CD4-positive, alpha-beta T cell treated with Interleukin-4 for 1 hour (primary cell): ENCODE measurements at regions not wholly inside any gene's neighbourhood (a gene's known extent, or its start where the extent isn't known, plus 50 kb on each side); places are given as distances from the start of the nearest gene placed in this dataset.
A peak's percentile ranks its signal among the peaks of the same experiment; 100 is the strongest.
"Not testable (repeated sequence)": the region's sequence is repeated elsewhere in the genome, so short reads cannot be mapped to it uniquely, and the experiment has no call there.

ENCODE experiments used
- DNase-seq, 2 donors: peaks; one replicate each; pipeline ENCODE4 v3.0.0-alpha.2; 2020 to 2022

DNA sequence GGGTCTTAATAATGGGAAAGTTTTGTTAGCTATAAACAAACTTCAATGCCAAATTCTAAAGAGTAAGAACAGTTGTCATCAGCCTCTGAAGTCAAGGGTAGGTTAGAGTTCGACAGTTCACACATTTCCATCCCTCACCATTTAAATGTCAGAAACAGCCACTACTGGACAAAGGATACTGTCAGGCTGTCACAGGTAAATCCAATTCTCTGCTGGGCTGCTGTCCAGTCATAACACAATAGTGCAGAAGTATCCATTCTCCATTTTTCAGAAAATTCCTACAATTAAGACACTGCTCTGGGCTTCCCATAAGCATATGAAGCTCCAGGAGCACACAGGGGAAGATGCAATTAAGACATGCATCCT lies 221.4 kb downstream of the RPS29 start:
- DNase-seq = no peak

DNA sequence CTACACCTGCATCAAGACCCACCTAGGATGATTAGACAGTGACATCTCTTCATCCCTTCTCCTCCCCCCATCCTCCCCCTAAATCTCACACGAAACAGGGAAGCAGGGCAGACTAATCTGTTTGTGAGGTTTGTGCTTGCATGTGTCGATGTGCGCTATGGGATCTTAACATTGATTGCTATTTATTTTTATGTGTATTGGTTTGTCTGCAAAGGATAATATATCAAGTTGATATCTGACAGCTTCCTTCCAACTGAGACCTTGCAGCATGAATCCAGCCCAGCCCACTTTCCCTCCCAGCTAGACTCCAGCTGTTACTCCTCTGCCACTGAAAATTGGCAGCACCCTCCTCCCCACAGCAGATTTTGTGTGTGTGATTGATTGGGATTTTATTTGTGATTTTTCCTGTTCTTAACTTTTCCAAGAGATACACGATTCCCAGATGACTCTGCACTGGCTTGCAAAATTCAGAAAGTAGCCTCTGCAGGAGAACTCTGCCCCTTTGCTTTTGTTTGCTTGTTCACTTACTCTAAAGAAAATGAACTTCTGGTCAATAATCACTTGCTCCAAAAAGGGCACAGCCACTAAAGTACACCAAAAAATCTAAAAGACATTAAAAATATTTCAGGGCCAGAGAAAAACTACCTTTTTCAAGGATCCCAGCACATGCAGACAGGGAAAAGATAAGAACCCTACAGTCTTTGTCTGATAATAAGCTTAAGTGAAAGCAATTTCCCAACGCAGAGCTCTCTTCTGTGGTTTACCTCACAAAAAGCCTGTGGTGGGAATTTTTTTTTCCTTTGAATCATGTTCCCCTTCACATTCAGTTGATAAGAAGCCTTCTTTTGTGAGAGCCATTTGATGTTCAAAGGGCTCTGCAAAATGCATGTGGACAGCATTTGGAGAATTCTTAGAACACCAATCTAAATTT lies 222.1 kb downstream of the RPS29 start:
- no peak for DNase-seq

DNA sequence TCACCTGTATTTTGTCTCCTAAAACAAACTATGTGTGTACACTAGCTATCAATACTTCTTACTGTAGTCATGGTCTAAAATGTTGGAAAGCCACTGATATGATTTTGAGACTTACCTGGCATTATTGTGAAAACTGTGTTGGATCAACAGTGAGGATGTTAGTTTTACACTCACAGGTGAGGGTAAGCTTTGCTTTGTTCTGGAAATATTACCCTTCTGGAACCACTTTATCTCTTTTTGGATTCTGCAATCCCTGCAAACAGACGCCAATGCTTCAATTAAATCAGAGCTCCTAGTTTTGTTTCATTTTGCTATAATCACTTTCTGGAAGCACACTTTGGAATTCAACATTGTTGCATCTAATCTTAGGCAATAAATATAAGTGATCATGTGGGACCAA lies 223.3 kb downstream of the RPS29 start:
- no peak for DNase-seq

DNA sequence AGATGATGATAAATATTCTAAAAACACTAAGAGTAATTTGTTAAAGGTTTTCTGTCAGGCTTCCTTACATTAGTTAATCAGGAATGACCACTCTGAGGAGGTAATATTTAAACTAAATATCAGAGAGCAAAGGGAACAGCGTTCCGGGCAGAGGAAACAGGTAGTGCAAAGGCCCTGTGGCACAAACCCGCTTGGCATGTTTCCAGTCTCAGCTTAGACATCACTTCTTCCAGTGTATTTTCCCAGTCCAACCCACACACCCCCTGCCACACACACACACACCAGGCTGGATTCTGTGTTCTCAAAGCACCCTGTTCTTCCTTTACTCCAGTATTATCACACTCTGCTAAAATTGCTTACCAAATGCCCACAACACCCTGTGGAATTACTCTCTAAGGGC lies 247.1 kb downstream of the RPS29 start:
- no peak for DNase-seq

DNA sequence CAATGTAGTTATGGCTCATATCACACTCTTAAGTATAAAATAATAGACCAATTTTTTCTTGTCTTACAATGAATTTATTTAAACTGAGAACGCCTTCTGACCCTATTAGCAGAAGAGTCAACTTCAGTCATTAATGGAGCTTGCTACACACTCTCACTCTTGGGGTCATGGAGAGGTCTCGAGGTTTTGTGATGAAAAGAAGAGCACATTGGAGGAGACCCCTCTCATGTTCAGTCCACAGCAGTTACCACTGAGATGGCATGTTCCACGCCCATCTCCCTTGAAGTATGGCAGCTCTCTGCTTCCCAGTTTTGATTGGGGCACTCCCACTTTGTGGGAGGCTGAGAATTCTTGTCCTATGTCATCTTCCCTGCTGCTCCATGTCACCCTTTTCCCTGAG lies 266.4 kb downstream of the RPS29 start:
- no peak for DNase-seq

DNA sequence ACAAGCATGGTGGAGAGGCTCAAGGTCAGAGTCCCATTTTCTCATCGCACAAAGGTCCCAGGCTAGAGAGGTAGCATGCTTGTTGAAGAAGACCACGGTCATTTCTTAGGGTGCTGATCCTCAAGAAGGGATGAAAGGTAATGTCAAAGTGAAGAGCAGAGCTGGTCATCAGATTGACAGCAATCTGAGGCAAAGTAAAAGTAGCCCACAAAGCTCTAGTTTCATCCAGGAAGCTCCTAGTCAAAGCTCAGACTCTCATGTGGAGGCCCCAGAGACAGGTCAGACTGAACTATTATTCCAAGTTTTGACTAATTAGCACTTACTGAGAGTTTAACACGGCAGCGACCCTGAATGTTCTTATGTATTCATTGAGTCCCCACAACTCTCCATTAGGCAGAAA lies 270.6 kb downstream of the RPS29 start:
- no peak for DNase-seq

DNA sequence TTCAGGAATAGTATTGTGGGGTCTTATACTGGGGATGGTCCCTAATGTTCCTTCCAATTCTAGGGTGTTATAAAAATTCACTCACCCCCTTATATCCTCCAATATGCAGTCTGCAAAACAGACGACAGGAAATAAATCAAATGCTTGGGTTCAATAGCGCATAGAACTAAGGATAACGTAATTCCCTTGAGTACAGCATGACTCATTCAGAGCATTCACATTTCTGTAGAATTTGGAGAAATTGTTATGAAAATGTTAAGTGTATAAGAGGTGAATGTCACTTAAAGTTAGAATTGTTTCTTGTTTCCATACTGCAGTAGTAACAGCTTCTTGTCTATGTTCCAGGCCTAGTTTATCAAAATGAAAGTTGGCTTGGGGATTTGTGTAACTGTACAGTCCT lies 271.4 kb downstream of the RPS29 start:
- no peak for DNase-seq

DNA sequence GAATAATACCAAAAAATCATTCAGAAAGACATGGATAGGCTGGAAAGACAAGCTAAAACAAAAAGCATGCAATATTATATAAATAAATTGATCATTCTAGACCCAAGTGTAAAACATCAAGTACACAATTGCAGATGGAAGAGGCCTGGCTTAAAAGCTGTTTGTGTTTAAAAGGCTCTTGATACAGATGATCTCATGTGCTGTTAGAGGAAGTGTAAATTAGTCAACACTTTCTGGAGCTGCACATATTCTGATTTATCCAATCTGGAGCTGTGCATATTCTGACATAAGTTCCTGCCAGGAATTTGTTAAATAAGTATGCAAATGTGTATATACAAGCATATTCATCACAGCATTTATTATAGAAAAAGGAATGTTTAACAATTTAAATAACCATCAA lies 273.1 kb downstream of the RPS29 start:
- no peak for DNase-seq

DNA sequence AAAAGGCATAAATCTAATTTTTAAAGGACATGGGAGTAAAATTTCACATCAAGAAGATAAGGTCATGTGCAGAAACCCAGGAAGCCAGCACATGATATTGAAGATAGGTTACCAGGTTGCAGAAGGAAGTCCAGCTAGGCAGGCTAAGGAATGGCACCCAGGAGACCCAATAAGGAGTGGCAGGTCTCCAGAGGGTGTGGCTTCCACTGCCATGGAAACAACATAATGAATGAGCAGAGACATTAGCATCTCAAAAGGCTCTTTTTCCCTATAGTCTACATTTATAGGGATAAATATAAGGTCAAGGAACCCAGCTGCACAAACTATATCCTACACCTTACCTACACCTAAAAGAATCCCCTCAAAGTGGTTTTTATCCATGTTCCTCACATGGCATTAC lies 275.9 kb downstream of the RPS29 start:
- no peak for DNase-seq

DNA sequence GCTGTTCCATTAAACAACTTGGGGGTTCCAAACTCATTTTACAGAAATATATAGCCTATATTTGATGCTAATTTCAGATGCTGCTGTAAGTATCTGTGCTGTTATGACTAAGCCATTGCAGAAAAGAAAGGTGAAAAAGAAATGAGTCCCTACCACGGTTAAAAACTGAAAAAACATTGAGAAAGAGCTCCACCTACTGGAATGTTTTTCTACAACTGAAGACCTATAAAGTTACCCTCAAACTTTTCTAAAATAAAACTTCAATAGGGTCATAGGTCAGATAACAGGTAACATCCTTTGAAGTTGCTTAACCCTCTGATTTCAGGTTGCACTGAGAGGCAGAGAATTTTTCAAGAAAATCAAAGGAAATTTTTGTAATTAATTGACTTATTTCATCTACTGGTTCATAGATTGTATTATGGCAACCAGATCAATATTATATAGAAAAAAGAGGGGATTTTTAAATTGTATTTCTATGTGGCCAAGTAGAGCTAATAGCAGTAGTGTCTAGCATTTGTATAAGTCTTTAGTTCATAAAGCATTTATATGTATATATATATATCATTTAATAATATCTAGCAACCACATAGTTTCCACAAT lies 279.9 kb downstream of the RPS29 start:
- peak in 1 of 2 donors; percentile 2 for DNase-seq

DNA sequence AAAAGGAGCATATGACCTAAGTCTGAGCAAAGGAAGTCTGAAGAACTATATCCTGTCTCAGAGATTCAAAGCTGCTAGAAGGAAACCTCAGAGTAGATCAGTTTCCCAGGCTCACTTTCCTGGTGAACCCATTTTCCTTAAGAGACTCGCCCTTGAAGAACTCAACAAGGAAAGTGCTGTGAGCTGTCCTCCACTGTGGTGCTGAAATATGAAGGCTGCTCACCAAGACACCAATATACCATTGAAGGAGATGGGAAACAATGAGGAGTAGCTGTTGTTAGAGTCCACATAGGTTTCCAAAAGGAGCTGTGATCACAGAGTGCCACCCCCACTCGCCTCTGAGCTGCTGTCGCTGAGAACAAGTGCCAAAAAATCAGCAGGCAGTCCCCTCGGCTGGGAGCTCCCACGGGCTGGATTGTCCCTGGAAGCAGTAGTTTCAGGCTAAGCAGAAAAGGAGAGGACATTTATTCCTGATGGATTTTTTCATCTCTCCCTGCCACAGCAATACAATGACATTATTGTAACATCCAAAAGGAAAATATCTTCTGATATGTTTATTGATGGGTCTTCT lies 282.1 kb downstream of the RPS29 start:
- no peak for DNase-seq

DNA sequence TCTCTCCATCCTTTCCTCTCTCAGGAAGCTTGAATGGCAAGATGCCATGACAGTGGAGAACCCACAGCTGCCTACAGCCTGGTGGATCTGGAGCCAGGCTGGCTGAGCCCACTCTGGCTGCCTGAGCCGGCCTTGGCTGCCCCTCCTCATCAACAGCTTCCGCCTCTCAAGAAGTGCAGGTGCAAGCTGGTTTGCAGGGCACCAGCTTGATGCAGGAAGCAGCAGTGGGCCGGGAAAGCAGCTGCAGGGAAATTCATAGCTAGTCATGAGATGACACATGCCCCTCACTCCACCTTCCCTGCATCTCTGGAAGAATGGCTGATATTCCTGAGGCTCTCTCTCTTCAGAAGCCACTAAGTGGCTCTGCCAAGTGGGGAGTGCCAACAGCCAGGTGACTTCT lies 289.1 kb downstream of the RPS29 start:
- no peak for DNase-seq

DNA sequence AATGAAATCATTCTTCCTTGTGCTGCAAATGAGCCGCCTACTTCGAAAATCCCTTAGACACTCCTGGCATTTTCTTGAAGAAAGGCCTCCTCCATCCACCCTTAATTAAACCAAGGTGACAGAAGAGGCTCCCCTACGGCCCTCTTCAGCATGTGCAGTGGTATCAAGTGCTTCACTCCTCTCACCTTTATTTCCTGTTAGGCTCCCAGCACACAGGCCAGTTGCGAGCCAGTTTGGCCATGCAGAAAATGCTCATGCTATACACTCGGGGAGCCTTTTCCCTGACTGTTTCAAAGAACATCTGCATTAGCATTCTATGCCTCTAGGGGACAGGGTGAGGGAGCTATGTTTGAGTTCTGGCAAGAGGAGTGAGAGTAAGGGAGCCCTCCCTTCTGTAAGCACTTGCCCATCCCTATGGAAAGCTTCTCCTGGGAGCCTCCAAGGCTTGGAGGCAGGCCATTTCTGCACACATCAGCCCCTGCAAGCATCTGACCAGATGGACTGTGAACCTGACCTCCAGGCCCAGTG lies 291.5 kb downstream of the RPS29 start:
- DNase-seq = no peak

DNA sequence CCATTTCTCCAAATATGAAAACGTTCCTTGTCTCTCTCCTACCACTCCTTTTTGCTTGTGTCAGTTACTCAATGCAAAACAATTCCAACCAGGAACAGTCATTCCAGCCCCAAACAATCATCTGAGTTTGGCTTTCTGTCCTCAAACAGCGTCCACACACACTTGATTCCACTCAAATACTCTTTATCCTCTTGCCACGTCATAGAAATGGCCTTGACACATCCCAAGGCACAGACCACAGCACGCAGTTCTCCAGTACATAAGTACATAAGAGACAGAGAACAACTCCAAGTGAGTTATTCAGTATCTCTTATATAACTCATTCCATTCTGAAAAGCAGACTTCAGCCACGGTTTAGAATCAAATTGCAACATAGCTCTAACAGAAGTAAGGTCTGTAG lies 299.2 kb downstream of the RPS29 start:
- no peak for DNase-seq

DNA sequence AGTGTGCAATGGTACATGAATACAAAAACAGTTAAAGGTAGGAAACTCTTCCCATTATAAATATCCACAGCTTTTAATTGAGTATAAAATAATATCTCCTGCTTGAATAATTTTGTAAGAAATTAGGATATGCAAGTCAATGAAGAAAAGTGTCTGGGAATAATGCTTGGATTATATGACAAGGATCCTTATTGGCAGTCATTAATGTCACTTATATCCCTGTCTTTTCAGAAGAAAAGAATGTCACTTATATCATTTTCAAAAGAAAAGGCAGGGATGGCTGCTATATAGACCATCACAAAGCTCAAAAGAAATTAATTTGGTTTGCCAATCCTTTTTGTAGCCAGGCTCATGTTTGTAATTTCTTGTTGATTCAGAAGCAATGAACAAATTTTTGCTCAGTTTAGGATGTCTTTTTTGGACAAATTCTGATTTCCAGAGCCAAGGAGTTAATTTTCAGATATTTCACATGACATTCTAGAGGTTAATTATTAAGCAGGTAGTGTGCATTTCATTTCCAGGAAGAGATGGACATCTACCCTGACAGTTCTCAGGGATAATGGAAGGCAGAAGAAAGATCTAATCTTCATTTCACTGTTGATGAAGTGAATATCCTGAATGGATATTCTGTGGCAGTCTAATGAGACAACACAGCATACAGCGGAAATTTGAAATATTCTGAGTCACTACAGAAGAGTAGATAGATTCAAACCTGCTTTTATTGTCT lies 299.8 kb downstream of the RPS29 start:
- no peak for DNase-seq

DNA sequence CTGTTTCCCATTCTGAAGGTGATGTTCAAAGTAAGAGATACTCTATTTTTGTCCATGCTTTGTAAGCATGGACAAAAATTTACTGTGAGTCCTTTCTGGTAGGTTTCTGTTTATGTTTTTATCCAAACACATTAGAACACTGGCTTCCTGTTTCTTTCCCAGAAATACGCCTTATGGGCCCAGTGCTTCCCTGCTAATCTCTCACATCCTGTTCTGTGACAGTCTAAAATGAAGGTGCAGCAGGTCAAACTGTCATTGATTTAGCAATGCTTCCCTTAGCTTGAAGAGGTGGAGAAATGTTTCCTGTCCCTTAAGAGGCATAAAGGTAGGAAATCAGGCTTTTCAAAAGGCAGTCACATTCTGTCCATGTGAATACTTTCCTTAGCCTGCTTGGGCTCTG lies 305.6 kb downstream of the RPS29 start:
- DNase-seq = no peak

DNA sequence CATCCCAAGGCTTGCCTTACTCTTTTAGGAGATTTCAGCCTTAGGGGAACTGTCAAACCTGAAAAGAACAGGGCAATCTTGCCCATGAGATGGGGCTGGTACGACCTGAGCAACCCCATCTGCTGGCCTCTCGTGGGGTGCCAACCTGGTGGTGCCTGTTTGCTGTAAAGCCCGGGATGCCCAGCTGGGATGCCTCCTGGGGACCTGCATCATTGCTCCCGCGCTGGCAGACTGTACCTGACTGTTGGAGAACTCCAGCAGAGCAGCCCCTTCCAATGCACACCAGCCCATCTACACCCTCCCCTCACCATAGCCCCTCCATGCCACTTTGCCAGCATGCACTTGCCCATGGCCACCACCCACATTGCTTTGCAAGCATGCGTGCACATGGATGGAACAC lies 335.7 kb downstream of the RPS29 start:
- no peak for DNase-seq

DNA sequence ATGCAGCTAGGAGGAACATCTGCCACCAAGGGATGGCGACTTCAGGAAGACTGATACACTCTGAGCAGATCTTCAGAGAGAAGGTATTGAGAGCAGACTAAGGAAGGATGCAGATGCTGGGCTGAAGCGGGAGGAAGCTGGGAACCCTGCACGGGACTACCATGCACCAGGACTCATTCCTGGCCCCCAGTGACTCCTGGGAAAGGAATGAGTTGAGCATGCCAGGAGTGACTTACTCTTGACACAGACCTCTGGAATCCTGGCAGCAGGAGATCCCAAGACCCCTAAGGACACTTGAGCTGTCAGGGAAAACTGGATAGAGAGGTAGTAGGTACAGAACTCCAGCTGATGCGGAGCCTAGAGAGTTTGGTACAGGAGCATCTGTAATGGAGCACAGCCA lies 336.1 kb downstream of the RPS29 start:
- DNase-seq = no peak

DNA sequence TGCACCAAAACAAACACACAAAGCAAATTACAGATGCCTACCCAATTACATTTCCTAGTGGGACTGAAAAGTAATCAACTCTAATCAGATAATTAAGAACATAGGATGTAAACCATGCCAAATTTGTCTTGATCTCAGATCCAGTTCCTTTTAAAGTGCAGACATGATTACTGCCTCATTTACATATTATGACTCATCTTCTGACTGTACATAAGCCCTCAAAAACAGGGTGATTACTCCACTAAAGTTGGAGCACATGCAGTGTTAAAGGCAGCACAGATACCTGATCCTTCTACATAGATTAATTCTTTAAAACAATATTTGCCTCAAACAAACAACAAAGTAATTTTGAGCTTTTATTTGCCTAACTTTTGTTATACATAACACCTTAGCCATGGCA lies 337.2 kb downstream of the RPS29 start:
- no peak for DNase-seq

DNA sequence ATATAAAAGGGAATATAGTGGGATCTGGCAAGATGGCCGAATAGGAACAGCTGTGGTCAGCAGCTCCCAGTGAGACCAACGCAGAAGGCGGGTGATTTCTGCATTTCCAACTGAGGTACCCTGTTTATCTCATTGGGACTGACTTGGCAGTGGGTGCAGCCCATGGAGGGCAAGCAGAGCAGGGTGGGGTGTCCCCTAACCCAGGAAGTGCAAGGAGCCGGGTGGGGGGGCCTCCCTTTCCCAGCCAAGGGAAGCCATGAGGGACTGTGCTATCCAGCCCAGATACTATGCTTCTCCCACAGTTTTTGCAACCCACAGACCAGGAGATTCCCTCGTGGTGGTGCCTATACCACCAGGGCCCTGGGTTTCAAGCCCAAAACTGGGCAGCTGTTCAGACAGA lies 342.4 kb downstream of the RPS29 start:
- DNase-seq = not testable (repeated sequence)

DNA sequence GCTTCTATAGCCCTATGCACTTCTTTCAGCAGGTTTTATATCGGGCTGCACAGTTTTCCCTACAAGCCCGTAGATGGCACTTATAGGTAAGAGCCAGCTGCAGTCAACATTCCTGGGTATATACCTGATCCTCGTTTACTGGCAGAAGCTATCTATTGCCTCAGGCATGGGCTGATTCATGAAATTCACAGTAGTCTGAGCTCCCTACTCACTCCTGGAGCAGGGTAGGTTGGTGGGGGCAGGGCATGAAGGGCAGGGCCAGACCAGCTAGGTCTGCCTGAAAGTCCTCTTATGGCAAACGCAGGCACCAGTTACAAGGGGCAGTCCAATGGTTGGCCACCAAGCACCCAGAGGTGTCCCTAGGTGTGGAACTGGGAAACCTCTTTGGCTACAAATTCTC lies 345.8 kb downstream of the RPS29 start:
- no peak for DNase-seq

DNA sequence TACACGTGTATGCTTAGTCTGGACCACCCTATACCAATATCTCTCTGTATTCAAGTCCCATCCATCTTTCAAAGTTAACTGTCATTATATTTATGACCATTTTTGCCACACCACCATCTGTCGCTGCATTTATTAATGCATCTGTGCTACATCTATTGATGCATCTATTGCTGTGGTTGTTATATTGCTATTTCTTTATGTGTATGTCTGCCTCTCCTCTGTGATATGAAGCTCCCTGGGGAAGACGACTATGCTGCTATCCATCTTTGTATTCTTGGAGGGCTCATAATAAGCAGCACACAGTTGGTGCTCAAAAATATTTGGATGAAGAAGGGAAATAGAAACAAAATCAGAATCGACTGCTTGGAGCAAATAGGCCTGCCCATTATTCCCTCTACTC lies 357.6 kb downstream of the RPS29 start:
- no peak for DNase-seq

DNA sequence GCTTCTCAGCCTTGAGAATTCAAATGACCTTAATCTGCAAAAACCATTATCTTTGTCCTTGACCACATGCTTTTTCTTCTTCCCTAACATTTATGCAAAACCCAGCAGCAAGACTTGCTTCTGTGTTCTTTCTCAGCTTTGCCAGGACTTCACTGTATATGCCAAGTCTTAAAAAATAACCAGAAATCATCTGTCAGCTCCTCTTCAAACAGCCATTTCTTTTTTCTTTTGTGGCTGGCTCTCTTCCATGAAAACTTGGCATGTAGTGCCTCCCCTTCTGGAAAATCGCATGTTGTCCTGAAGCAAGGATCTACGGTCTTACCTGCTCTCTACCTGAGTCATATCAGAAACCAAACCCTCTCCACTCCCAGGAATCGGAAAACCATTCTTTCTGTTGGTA lies 364.9 kb downstream of the RPS29 start:
- no peak for DNase-seq

DNA sequence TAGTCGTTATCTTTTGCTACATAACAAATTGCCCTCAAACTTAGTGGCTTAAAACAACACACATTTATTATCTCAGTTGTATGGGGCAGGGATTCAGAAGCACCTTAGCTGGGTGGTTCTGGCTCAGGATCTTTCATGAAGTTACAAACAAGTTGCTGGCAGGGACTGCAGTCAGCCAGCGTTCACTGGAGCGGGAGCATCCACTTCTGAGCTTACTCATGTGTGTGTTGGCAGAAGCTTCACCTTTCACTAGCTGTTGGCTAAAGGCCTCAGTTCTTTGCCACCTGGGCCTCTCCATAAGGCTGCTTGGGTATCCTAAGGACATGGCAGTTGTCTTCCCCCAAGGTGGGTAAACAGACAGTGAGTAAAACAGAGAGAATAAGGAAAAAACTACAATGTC lies 365.7 kb downstream of the RPS29 start:
- DNase-seq = no peak
